Skin epidermis (tissue), 12 donors: ENCODE measurements at regions not wholly inside any gene's neighbourhood (a gene's known extent, or its start where the extent isn't known, plus 50 kb on each side); places are given as distances from the start of the nearest gene placed in this dataset.

Experiments used
- H3K27ac ChIP-seq, 21 experiments: fragments of 200-600 bp; sonication (generic) in 11 of 21; one replicate each; pipeline ENCODE4 v1.5.0; 2020; ENCODE audit warnings: mild to moderate bottlenecking in 3 of 21, inconsistent platforms in 2 of 21, moderate library complexity in 2 of 21
- H3K4me3 ChIP-seq, 7 experiments: fragments of 200-600 bp; sonication (generic) in 2 of 7; one replicate each; pipeline ENCODE4 v1.5.0; 2020; ENCODE audit warnings: inconsistent platforms in 2 of 7, mild to moderate bottlenecking in 2 of 7, moderate library complexity in 1 of 7

DNA sequence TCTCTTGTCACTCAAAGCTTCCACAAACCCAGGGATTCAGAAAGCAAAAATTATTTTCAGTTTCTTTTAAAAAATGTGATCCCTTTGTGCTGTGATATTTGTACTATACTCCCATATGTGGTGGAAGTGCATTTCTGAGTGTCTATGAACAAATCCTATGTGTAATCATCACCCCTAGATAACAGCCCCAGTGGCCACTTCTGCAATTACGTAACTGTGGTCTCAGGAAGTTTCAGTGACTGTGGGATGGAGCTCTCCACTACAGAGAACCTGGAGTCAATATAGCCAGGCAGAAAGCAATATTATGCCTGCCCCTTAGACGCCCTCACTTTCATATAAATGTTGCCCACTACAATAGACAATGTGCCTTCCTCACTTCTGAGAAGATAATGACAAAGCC lies 1101.7 kb upstream of the GHITM start:
- H3K4me3 ChIP-seq: no peak overlapping the region

DNA sequence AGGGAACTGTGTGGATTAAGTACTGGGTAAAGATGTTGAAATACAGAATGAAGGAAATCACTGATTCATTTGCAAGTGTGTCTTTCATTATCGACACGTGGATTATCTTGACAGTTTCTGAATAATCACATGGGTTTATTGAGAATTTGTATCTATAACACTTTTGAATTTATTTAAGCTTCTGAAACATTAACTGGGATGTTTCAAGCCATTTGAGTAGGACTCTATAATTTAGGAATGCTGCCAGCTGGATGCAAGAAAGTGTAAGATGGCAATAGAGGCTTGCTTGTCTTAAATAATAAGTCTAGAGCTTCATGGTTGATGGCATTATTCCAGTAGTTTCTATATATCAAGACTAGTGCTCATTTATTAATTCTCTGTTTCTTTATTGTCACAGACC lies 1100.7 kb upstream of the GHITM start:
- Histone ChIP-seq H3K27ac (no peak overlapping the region), H3K4me3 (no peak overlapping the region)

More for the DNA sequence above, 1101.7 kb upstream of the GHITM start:
- H3K27ac ChIP-seq: no peak overlapping the region

DNA sequence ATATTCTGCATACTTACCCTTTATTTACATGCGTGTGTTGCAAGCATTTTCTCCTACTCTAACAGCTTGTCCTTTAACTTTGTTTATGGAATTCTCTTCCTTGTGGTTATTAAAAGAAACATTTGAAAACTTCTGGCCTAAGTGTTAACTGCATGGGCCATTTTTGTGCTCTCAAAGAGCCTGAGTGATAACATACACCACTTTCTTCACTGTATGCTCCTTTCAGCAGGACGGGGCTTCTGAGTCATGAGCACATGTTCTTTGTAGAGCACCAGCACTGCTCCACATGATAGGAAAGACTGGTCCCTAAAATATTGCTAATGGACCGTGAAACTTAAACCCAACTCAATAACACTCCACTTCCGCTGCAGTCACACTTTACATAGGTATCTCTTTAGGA lies 1093.6 kb upstream of the GHITM start:
- Histone ChIP-seq H3K4me3 (no peak overlapping the region), H3K27ac (no peak overlapping the region)

DNA sequence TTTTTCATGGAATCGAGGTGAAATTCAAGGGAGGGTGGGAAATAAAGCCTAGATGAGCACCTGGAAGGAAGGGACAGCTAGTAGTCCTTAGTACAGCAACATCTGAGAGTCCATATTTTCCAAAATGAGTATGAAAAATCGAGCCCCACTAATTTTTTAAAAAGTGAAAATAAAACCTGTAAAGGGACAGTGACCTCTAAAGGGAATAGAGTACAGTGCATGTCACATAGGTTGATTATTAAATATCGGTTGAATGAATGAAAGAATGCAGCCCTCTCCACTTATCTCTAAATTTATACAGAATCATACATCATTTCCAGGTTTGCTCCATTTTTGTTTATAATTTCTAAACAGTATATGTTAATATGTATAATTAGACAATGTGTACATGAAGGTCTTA lies 1088.5 kb upstream of the GHITM start:
- H3K27ac ChIP-seq: no peak overlapping the region
- H3K4me3 ChIP-seq: no peak overlapping the region

DNA sequence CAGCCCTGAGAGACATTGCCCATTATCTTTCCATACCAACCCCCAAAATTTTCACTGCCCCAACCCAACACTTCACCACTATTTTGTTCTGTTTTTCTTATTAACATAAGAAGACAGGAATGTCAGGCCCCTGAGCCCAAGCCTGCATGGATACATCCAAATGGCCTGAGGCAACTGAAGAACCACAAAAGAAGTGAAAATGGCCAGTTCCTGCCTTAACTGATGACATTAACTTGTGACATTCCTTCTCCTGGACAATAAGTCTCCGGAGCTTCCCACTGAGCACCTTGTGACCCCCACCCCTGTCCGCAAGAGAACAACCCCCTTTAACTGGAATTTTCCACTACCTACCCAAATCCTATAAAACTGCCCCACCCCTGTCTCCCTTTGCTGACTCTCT lies 1076.4 kb upstream of the GHITM start:
- H3K27ac ChIP-seq: no peak overlapping the region
- no peak overlapping the region for H3K4me3 ChIP-seq

DNA sequence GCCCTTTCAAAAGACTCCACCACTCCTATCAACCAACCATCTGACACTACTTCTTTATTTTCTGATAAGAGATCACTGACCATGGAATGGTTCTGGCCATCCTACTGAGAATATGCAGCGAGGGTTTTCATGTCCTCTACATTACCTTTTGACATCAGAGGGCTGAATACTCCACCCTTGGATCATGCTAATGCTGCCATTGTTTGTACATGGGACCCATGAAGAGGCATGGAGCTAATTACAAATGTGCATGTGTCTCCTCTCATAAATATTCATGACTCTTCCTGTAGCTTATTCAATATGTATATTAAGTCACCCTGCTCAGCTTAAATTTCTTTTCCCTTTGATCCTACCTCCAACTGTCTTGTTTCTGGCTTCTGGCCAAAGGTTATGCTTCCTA lies 1065.8 kb upstream of the GHITM start:
- Histone ChIP-seq H3K27ac (no peak overlapping the region), H3K4me3 (no peak overlapping the region)

DNA sequence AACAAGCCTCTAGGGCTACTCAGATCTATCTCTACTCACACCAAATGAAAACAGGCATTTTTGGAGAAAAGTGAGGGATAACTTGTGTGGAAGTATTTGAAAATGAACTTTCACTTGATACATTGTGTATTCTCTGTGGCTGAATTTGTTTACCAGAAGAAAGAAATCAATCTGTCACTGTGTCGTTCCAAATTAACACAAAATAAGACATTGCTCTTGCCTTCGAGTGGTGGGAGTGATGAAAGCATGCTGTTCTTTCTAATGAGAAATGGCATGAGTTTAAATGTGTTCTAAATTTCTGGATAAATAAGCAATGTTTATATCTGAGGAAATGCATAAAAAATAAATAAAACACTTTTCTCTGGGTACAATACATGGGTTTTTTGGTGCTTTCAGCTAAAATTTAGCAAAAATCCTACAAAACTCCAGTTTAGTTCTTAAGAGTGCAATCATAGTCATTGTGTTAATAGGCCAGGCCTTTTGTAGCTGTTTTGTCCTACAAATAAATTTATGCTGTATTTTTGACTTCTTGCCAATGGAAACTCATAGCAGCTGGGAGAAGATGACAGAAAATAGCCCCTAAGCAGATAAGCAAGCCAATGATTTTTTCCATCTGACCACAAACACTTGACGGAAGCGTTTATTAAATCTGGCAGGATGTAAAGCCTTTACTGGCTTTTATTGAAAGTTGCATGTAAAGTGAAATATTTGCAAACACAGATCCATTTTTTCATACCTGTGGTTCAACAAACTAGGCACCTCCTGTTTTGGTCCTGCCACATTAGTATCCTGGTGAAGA lies 1064.1 kb upstream of the GHITM start:
- Histone ChIP-seq H3K4me3 (no peak overlapping the region), H3K27ac (no peak overlapping the region)

DNA sequence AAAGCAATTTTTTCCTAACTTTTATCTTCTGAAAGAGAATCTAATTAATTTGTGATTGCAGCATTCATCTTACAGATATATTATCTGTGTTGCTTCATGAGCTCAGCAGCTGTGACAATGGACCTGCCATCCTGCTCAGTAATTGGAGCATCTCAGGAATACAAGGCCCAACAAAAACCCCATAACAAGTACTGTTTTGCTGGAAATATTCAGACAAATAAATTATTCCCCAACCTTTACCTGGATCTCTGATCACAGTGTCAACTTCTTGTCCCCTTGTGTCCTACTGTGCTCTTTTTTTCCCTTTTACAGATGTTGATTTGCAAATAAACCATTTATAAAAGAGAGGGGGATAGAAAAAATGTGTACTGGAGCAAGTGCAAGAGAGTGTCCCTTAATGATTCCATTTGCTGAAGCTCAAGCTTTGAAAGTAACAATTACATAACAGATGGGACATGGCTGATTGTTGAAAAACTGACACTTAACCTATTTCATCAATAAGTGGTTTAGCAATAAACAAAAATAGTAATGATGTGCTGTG lies 1063.4 kb upstream of the GHITM start:
- Histone ChIP-seq H3K27ac (no peak overlapping the region), H3K4me3 (no peak overlapping the region)

DNA sequence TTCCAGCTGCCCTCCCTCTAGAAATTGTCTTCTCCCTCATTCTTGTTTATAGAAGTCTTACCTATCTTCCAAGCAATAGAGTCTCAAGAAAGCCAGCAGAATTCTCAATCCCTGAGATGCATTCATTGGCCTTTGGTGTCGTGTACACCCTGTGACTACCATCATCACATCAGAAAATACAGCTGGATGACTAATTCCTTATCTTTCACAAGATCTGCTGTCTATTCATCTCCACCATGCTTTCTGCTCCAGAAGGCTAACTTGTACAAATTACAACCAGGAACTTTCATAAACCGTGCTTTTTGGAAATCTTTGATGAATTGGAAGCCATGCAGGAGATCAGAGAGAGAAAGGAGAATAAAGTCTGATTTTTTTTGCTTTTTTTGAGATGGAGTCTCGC lies 1062.9 kb upstream of the GHITM start:
- H3K4me3 ChIP-seq: no peak overlapping the region

DNA sequence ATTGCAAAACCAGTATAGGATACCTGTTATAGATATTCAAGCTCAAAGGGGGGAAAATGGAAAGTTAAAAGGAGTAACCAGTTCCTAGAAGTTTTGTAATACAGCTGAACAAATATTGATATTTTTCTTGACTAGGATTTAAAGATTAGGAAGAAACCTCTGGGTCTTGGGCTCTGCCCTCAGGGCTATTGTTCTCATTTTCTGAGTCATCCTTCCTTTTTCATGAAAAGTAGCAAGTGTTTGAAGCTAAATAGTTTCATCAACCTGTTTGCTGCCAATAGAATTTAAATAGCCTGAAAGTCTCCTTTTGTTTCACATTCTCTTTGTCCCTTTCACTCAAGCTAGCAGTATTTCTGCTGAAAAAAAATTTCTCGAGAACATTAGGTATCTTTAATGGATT lies 1061.1 kb upstream of the GHITM start:
- H3K27ac ChIP-seq: no peak overlapping the region
- no peak overlapping the region for H3K4me3 ChIP-seq

More for the DNA sequence above, 1062.9 kb upstream of the GHITM start:
- no peak overlapping the region for H3K27ac ChIP-seq

DNA sequence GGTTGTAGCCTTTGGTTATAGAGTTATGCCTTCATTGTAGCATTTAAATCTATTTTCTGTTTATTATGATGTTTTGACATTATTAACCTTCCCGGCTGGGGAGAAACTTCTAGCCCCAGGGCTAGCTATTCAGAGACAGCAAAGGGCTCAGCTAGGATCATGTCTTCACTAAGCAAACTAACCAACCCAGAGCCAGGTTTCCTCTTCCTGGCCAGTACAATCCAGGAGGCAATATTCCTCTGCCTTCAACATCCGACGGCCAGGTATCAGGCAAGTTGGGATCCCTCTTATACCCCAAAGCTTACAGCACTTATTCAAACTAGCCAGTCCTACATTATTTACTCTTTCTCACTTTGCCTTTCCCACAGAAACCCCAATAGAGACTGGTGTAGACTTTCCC lies 1060.7 kb upstream of the GHITM start:
- no peak overlapping the region for H3K4me3 ChIP-seq
- H3K27ac ChIP-seq: no peak overlapping the region

DNA sequence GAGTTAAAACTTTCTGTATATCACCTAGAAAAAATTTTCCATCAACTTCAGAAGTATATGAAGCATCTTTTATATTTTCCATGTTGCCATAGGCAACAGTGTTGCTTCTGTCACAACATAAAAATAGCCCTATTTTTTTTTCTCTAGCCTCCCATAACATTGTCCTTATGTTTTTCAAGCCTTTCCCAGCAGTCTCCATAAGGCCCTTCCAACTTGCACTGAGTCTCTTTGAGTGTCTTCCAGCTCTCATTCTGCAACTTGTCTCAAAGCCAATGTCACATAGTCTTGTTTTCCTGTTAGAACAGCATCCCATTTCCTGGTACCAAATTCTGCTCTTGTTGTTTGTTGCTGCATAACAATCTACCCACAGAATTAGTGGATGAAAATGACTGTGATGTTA lies 1055.5 kb upstream of the GHITM start:
- Histone ChIP-seq H3K27ac (no peak overlapping the region), H3K4me3 (no peak overlapping the region)

DNA sequence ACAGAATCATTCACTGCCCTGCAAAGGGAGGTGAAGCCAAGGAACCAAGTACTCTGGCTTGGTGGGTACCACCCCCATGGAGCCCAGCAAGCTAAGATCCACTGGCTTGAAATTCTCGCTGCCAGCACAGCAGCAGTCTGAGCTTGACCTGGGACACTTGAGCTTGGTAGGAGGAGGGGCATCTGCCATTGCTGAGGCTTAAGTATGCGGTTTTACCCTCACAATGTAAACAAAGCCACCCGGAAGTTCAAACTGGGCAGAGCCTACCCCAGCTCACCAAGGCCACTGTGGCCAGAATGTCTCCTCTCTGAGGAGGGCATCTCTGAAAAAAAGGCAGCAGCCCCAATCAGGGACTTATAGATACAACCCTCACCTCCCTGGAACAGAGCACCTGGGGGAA lies 1050.0 kb upstream of the GHITM start:
- Histone ChIP-seq H3K27ac (no peak overlapping the region), H3K4me3 (no peak overlapping the region)

DNA sequence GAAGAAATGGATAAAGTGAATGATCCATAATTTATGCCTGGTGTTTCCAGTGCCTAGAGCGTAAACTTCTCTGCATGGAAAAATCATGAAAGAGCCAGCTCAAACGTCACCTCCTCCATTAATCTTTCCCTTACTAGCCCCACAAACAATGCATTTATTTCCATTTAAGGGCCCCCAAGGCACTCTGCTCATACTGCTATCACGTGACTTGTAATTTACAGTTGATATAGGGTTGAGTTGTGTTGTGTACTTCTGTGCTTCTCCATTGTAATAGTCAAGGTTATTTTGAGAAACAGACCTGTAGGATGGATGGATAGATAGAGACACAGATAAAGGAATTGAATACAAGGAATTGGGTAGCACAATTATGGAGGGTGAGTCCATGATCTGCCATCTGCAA lies 1034.7 kb upstream of the GHITM start:
- no peak overlapping the region for H3K4me3 ChIP-seq
- H3K27ac ChIP-seq: no peak overlapping the region

DNA sequence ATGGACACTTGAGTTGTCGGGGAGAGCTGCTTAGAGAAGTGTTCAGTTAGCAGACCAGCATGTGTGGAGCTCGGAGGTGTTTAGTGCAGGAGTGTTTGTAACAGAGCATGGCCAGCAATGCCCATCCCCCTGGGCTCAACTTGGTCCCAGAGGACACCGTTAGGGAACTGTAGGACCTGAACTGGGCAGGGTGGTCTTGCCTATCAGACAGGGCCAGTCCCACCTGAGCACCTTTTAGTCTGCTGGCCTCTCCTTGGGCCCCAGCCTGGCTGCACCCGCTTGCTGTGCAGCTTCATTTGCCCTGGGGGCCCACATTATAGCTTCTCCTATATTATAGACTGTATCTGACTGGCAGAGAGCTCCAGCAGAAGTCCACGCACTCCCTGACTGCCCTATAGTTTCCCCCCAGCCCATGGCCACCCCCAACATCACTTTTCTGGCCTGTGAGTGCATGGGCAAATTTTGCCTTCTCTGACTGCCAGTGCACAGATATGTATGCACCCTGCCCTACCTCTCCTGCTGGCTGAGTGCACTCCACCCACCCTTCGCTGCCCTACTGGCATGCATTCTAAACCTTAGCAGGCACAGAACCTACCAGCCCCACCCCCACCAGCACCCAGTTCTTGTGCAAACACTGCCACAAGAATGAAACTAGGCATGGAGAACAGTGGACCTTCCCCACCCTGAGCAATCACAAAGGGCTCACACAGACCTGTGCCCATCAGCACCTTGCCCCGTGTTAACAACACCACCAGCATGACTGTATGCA lies 1030.6 kb upstream of the GHITM start:
- no peak overlapping the region for H3K4me3 ChIP-seq
- H3K27ac ChIP-seq: no peak overlapping the region

DNA sequence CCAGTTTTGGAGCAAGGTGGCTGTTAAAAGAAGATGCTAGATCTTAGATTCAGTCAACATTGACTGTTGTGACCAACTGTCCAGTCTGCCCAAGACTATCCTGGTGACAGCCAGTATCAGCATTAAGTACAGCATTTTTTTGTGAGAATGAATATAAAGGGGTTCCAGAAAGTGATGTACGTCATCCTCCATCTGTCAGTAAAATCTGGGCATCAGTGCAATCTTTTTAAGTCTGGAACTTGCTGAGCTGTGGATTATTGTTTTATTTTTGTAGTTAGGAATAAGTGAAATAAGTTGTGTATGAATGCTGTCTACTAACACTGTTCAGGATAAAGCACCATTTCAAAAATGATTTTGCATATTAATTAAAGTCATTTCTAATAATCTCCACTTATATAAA lies 1020.0 kb upstream of the GHITM start:
- H3K4me3 ChIP-seq: no peak overlapping the region
- no peak overlapping the region for H3K27ac ChIP-seq

DNA sequence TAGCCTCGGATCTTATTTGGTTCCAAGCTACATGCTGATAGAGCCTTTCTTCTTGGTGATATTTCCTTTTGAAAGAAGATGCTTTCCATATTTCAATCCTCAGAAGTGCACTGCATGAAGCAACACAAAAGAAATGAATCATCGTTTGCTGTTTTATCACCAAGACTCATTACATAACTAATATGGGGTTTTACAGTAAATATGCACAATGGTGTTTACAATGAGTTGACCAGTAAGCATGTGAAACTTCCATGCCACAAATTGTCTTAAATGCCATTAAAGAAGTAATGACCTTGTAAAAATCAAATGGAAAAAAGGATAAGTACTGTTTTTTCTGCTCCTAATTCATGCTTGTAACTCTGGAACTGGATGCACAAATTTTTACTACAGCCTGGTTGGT lies 1017.0 kb upstream of the GHITM start:
- no peak overlapping the region for H3K27ac ChIP-seq
- no peak overlapping the region for H3K4me3 ChIP-seq

DNA sequence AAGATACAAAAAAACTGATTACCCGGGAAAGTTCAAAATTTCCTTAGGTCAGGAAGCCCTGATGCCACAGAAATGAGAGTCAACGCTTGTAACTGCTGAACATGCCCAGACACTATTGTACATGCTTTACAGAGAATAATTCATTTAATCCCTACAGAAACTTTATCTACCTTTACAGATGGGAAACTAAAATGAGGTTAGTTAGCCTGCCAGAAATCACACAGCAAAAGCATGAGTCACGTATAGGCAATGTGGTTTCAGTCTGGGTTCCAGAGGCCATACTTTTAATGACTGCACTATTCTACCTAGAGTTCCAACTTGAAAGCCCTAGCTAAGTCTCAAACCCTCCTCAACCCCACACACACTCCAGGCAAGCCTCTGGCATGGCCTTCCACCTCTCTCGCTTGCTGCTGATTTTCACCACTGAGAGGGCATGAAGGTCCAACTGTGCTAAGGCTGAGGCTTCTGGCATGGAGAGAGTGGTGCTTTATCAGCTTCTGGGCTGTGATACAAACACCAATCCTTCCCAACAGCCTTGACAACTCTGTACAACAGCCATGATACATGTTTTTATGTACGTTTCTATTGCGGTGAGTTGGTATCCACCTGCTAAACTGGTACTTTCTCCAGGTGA lies 1011.2 kb upstream of the GHITM start:
- Histone ChIP-seq H3K27ac (no peak overlapping the region), H3K4me3 (no peak overlapping the region)

DNA sequence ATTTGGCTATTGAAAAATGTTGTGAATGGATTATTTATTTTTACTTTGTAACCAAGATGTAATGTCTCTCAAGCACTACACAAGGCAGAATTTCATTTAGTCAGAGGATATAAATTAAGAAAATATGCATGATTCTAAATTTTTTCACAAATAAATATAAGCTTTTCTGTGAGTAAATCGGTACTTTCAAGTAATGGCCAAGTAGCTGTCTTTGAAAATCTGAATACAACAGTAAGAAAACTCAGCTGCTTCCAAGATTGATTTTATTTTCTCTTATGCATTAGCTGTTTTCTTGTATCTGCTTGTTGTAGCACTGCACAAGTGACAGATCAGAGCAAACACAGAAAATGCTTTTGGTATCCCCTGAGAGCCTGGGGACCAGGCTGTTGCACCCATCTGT lies 998.5 kb upstream of the GHITM start:
- Histone ChIP-seq H3K4me3 (no peak overlapping the region), H3K27ac (no peak overlapping the region)

DNA sequence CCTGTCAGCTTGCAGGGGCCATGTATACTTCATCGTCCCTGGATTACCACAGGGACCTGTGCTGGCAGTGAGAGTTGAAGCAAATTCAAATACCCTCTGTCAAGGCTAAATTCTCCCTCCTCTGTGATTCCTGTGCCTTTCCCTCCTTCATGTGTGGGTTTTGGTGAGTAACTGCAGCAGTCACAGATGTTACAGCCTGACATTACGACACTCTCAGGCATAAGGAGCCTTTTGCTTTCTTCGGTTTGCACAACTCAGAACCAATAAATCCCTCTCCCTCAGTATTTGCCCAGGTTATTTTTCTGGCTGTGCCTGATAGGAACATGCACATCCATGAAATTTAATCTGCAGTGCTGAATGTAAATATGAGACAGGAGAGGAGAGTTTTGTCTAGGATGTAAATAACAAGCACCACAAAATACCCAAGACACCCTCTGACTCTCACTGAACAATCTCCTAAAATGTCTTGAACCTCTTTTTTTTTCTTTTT lies 997.2 kb upstream of the GHITM start:
- H3K27ac ChIP-seq: no peak overlapping the region
- no peak overlapping the region for H3K4me3 ChIP-seq

DNA sequence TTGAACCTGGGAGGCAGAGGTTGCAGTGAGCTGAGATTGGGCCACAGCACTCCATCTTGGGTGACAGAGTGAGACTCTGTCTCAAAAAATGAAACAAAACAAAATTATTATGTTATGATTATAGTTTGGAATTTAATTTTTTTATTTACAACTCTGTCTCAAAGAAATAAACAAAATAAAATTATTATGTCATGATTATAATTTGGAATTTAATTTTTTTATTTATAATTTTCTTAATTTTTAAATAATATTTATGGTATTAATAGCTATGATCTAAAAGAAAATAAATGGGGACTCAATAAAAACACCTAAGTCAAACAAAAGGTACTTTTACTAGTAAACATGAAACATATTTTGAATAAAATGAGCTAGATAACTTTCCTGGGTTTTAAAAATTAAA lies 994.8 kb upstream of the GHITM start:
- Histone ChIP-seq H3K4me3 (no peak overlapping the region), H3K27ac (no peak overlapping the region)
